ENCODE measurements at regions not wholly inside any gene's neighbourhood (a gene's known extent, or its start where the extent isn't known, plus 50 kb on each side); places are given as distances from the start of the nearest gene placed in this dataset.

DNA sequence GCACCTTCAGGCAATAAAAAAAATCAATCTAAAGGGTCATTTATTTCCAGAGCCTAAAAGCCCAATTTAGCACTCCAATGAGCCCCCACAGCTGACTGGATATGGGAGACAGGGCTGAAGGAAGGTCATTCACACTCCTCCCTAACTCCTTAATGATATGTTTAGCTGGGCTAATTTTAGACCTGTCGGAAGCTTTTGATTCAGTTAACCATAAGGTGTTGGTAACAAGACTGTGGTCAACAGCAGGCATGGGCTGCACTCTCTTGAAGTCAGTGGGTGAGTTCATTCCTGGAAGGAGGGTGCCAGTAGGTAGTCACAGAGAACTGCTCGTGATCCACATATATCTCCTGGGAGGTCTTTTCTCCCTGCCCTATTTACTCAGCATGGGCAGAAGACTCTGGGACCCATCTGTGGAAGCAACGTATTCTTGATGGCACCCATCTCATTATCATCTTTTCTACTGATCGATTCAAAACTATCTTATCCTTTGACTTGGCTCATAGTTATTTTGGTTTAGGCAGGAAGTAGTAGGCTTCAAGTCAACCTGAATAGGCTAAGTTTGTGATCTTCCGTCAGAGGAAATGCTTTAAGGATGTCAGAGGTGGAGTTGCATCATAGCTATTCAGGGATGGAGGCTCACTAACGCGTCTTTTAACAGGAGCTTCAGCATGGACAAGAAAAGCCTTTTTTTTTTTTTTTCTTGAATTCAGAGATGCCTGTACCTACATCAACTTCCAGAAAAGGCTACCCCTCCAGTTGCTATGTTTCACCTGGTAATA lies 367.7 kb upstream of the SLC30A5 start:
- Histone ChIP-seq H3K36me3 (ENCODE audit: control insufficient read depth in 2 of 2, insufficient read depth in 1 of 2, low read length in 2 of 2) (no peaks in the 10 kb centered on the region), H3K9me3 (ENCODE audit: control insufficient read depth, insufficient read depth, low read depth, low read length) (no peaks in the 10 kb centered on the region), H3K4me1 (ENCODE audit: control insufficient read depth, insufficient read depth, low read length) (peaks cover 11% of the 10 kb centered on the region), H3K4me3 (ENCODE audit: low read depth, low read length) (no peak overlapping the region), H3K27ac (ENCODE audit: extremely low read depth, low read depth, low read length) (no peak overlapping the region)
- TF ChIP-seq ZNF571 (tag by site-specific recombination; IDR thresholded peaks at IDR 0.05) (no peak), ZNF747 (tag by site-specific recombination; IDR thresholded peaks at IDR 0.05) (no peak), RBAK (tag by site-specific recombination; IDR thresholded peaks at IDR 0.05) (no peak), ZNF24 (tag by site-specific recombination; IDR thresholded peaks at IDR 0.05) (no peak), SP7 (tag by site-specific recombination; IDR thresholded peaks at IDR 0.05) (no peak; the same call in 1 of the 2 replicates), ZNF23 (tag by site-specific recombination; IDR thresholded peaks at IDR 0.05; ENCODE audit: borderline replicate concordance) (no peak), ZNF10 (tag by site-specific recombination; IDR thresholded peaks at IDR 0.05) (no peak)
- TF ChIP-seq, protein P1, sequence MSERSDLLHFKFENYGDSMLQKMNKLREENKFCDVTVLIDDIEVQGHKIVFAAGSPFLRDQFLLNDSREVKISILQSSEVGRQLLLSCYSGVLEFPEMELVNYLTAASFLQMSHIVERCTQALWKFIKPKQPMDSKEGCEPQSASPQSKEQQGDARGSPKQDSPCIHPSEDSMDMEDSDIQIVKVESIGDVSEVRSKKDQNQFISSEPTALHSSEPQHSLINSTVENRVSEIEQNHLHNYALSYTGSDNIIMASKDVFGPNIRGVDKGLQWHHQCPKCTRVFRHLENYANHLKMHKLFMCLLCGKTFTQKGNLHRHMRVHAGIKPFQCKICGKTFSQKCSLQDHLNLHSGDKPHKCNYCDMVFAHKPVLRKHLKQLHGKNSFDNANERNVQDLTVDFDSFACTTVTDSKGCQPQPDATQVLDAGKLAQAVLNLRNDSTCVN (tag by site-specific recombination; optimal IDR thresholded peaks at IDR 0.05): no peak
- TF ChIP-seq, protein P2, sequence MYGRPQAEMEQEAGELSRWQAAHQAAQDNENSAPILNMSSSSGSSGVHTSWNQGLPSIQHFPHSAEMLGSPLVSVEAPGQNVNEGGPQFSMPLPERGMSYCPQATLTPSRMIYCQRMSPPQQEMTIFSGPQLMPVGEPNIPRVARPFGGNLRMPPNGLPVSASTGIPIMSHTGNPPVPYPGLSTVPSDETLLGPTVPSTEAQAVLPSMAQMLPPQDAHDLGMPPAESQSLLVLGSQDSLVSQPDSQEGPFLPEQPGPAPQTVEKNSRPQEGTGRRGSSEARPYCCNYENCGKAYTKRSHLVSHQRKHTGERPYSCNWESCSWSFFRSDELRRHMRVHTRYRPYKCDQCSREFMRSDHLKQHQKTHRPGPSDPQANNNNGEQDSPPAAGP (tag by site-specific recombination; IDR thresholded peaks at IDR 0.05): no peak
- CTCF ChIA-PET: interaction anchor here (0.6 kb wide), 1 partner anchor 1465 kb away, joined by 6 read pairs; no protein-coding TSS in a partner anchor
- POLR2A ChIA-PET: no interaction called here

DNA sequence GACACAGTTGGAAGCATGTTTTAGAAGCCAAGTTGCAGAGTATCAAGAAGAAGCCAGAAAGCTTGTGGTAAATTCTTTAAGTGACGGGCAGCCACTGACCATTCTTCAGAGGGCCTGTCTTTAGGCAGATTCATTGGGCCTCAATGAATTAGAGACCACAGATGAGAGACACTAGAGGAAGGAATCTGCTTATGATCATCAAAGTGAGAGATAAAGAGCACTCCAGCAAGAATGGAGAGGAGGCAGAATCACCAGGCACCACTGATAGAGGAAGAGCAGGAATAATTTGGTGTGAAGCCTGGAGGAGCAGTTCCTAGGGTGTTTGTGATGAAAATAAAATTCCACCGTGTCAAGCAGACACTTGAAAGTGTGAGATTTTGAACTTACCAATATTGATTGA lies 365.9 kb upstream of the SLC30A5 start:
- no peaks in the 10 kb centered on the region for H3K9me3 ChIP-seq (ENCODE audit: control insufficient read depth, insufficient read depth, low read depth, low read length)
- no peaks in the 10 kb centered on the region for H3K36me3 ChIP-seq (ENCODE audit: control insufficient read depth in 2 of 2, insufficient read depth in 1 of 2, low read length in 2 of 2)
- no peak for TF ChIP-seq WT1 (tag by site-specific recombination; IDR thresholded peaks at IDR 0.05)
- CTCF ChIA-PET: no interaction called here
- peaks cover 16% of the 10 kb centered on the region for H3K4me1 ChIP-seq (ENCODE audit: control insufficient read depth, insufficient read depth, low read length)
- H3K27ac ChIP-seq (ENCODE audit: extremely low read depth, low read depth, low read length): no peak overlapping the region
- no peak overlapping the region for H3K4me3 ChIP-seq (ENCODE audit: low read depth, low read length)
- POLR2A ChIA-PET: no interaction called here

DNA sequence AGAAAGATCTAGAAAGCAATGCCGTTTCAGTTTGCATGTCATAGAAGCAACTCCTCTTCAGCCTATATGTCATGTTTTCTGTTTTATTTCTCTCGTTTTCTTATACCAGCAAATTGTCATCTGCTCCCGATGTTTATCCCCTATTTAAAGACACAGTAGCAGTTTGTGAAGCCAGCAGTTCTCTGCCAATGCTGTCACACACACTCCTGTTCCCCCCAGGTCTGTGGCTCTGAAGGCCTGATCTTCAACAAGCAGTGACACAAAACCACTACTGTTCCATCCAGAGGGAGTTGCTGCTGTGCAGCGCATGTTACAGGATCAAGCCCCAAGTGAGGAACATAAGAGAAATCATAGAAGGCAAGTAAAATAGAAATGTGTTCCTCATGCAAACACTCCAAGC lies 364.1 kb upstream of the SLC30A5 start:
- no peaks in the 10 kb centered on the region for H3K36me3 ChIP-seq (ENCODE audit: control insufficient read depth in 2 of 2, insufficient read depth in 1 of 2, low read length in 2 of 2)
- H3K4me1 ChIP-seq (ENCODE audit: control insufficient read depth, insufficient read depth, low read length): peaks cover 16% of the 10 kb centered on the region
- CTCF ChIA-PET: no interaction called here
- no peaks in the 10 kb centered on the region for H3K9me3 ChIP-seq (ENCODE audit: control insufficient read depth, insufficient read depth, low read depth, low read length)
- POLR2A ChIA-PET: no interaction called here
- no peak overlapping the region for H3K27ac ChIP-seq (ENCODE audit: extremely low read depth, low read depth, low read length)
- H3K4me3 ChIP-seq (ENCODE audit: low read depth, low read length): no peak overlapping the region
- TF ChIP-seq SP3 (tag by site-specific recombination; IDR thresholded peaks at IDR 0.05) (no peak), ZNF555 (tag by site-specific recombination; conservative IDR thresholded peaks at IDR 0.05) (no peak), ZNF19 (tag by site-specific recombination; IDR thresholded peaks at IDR 0.05; ENCODE audit: low read depth) (no peak), YY1 (tag by site-specific recombination; IDR thresholded peaks at IDR 0.05) (no peak), MEIS1 (CRISPR knock-in tag; IDR thresholded peaks at IDR 0.05; ENCODE audit: borderline replicate concordance) (no peak), HOXC10 (CRISPR knock-in tag; IDR thresholded peaks at IDR 0.05) (no peak), ZNF184 (tag by site-specific recombination; IDR thresholded peaks at IDR 0.05) (no peak)
- TF ChIP-seq, protein P3, sequence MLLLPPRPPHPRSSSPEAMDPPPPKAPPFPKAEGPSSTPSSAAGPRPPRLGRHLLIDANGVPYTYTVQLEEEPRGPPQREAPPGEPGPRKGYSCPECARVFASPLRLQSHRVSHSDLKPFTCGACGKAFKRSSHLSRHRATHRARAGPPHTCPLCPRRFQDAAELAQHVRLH (tag by site-specific recombination; IDR thresholded peaks at IDR 0.05): no peak
- TF ChIP-seq, protein P4, sequence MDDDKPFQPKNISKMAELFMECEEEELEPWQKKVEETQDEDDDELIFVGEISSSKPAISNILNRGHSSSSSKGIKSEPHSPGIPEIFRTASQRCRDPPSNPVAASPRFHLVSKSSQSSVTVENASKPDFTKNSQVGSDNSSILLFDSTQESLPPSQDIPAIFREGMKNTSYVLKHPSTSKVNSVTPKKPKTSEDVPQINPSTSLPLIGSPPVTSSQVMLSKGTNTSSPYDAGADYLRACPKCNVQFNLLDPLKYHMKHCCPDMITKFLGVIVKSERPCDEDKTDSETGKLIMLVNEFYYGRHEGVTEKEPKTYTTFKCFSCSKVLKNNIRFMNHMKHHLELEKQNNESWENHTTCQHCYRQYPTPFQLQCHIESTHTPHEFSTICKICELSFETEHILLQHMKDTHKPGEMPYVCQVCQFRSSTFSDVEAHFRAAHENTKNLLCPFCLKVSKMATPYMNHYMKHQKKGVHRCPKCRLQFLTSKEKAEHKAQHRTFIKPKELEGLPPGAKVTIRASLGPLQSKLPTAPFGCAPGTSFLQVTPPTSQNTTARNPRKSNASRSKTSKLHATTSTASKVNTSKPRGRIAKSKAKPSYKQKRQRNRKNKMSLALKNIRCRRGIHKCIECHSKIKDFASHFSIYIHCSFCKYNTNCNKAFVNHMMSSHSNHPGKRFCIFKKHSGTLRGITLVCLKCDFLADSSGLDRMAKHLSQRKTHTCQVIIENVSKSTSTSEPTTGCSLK (tag by site-specific recombination; IDR thresholded peaks at IDR 0.05): no peak
- TF ChIP-seq, protein P5, sequence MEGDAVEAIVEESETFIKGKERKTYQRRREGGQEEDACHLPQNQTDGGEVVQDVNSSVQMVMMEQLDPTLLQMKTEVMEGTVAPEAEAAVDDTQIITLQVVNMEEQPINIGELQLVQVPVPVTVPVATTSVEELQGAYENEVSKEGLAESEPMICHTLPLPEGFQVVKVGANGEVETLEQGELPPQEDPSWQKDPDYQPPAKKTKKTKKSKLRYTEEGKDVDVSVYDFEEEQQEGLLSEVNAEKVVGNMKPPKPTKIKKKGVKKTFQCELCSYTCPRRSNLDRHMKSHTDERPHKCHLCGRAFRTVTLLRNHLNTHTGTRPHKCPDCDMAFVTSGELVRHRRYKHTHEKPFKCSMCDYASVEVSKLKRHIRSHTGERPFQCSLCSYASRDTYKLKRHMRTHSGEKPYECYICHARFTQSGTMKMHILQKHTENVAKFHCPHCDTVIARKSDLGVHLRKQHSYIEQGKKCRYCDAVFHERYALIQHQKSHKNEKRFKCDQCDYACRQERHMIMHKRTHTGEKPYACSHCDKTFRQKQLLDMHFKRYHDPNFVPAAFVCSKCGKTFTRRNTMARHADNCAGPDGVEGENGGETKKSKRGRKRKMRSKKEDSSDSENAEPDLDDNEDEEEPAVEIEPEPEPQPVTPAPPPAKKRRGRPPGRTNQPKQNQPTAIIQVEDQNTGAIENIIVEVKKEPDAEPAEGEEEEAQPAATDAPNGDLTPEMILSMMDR (tag by site-specific recombination; IDR thresholded peaks at IDR 0.05): no peak
- TF ChIP-seq, protein P6, sequence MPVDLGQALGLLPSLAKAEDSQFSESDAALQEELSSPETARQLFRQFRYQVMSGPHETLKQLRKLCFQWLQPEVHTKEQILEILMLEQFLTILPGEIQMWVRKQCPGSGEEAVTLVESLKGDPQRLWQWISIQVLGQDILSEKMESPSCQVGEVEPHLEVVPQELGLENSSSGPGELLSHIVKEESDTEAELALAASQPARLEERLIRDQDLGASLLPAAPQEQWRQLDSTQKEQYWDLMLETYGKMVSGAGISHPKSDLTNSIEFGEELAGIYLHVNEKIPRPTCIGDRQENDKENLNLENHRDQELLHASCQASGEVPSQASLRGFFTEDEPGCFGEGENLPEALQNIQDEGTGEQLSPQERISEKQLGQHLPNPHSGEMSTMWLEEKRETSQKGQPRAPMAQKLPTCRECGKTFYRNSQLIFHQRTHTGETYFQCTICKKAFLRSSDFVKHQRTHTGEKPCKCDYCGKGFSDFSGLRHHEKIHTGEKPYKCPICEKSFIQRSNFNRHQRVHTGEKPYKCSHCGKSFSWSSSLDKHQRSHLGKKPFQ (tag by site-specific recombination; IDR thresholded peaks at IDR 0.05): no peak
- TF ChIP-seq, protein P7, sequence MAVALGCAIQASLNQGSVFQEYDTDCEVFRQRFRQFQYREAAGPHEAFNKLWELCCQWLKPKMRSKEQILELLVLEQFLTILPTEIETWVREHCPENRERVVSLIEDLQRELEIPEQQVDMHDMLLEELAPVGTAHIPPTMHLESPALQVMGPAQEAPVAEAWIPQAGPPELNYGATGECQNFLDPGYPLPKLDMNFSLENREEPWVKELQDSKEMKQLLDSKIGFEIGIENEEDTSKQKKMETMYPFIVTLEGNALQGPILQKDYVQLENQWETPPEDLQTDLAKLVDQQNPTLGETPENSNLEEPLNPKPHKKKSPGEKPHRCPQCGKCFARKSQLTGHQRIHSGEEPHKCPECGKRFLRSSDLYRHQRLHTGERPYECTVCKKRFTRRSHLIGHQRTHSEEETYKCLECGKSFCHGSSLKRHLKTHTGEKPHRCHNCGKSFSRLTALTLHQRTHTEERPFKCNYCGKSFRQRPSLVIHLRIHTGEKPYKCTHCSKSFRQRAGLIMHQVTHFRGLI (tag by site-specific recombination; IDR thresholded peaks at IDR 0.05): no peak
